HEK293T (cell line): ENCODE measurements at regions not wholly inside any gene's neighbourhood (a gene's known extent, or its start where the extent isn't known, plus 50 kb on each side); places are given as distances from the start of the nearest gene placed in this dataset.

Source experiments
- ARNT ChIP-seq: fragments of 450-650 bp; IDR thresholded peaks from 2 replicates; pipeline ENCODE4 v1.6.1; 2017; ENCODE audit warnings: mild to moderate bottlenecking
- BHLHE40 ChIP-seq: fragments of 450-650 bp; IDR thresholded peaks from 2 replicates; pipeline ENCODE4 v1.6.1; 2016; ENCODE audit warnings: mild to moderate bottlenecking, moderate library complexity, borderline replicate concordance
- CTBP1 ChIP-seq: fragments of 450-650 bp; IDR thresholded peaks from 2 replicates; pipeline ENCODE4 v1.6.1; 2016; ENCODE audit warnings: borderline replicate concordance
- ELF4 ChIP-seq: fragments of 450-650 bp; IDR thresholded peaks from 2 replicates; pipeline ENCODE4 v1.6.1; 2017; ENCODE audit warnings: antibody characterized with exemption
- FOXA1 ChIP-seq: fragments of 450-650 bp; IDR thresholded peaks from 2 replicates; pipeline ENCODE4 v1.6.1; 2016; ENCODE audit warnings: mild to moderate bottlenecking
- FOXK2 ChIP-seq: fragments of 450-650 bp; IDR thresholded peaks from 2 replicates; pipeline ENCODE4 v1.6.1; 2016; ENCODE audit warnings: mild to moderate bottlenecking
- FOXM1 ChIP-seq: fragments of 450-650 bp; IDR thresholded peaks from 2 replicates; pipeline ENCODE4 v1.6.1; 2017; ENCODE audit warnings: mild to moderate bottlenecking, borderline replicate concordance
- HDGF ChIP-seq: fragments of 450-650 bp; IDR thresholded peaks from 2 replicates; pipeline ENCODE4 v1.6.1; 2017; ENCODE audit warnings: antibody characterized with exemption, borderline replicate concordance
- NFRKB ChIP-seq: fragments of 450-650 bp; IDR thresholded peaks from 2 replicates; pipeline ENCODE4 v1.6.1; 2016; ENCODE audit warnings: mild to moderate bottlenecking, moderate library complexity
- SP1 ChIP-seq: fragments of 450-650 bp; IDR thresholded peaks from 2 replicates; pipeline ENCODE4 v1.6.1; 2017
- SUZ12 ChIP-seq: fragments of 450-650 bp; IDR thresholded peaks from 2 replicates; pipeline ENCODE4 v1.6.1; 2016; ENCODE audit warnings: mild to moderate bottlenecking
- TARDBP ChIP-seq: fragments of 450-650 bp; IDR thresholded peaks from 2 replicates; pipeline ENCODE4 v1.6.1; 2016
- ZNF384 ChIP-seq: fragments of 450-650 bp; IDR thresholded peaks from 2 replicates; pipeline ENCODE4 v1.6.1; 2016
- TF ChIP-seq, protein P1 (sequence below): fragments of 450-650 bp; IDR thresholded peaks from 2 replicates; pipeline ENCODE4 v1.6.1; 2016

DNA sequence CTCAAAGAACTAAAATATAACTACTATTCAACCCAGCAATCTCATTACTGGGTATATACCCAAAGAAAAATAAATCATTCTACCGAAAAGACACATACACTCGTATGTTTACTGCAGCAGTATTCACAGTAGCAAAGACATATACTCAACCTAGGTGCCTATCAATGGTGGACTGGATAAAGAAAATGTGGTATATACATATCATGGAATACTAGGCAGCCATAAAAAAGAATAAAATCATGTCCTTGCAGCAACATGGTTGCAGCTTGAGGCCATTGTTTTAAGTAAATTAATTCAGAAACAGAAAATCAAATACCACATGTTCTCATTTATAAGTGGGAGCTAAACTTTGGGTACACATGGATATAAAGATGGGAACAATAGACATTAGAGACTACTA is 266.2 kb upstream of the POU3F1 start:
- no peak for TF ChIP-seq FOXM1
- TF ChIP-seq NFRKB = no peak
- no peak for TF ChIP-seq SUZ12
- no peak for TF ChIP-seq SP1
- no peak for TF ChIP-seq TARDBP
- no peak for TF ChIP-seq BHLHE40
- TF ChIP-seq ZNF384 = no peak
- no peak for TF ChIP-seq ELF4
- TF ChIP-seq FOXK2 = no peak
- no peak for TF ChIP-seq ARNT
- TF ChIP-seq CTBP1 = no peak
- TF ChIP-seq FOXA1 = no peak
- TF ChIP-seq, protein P1, sequence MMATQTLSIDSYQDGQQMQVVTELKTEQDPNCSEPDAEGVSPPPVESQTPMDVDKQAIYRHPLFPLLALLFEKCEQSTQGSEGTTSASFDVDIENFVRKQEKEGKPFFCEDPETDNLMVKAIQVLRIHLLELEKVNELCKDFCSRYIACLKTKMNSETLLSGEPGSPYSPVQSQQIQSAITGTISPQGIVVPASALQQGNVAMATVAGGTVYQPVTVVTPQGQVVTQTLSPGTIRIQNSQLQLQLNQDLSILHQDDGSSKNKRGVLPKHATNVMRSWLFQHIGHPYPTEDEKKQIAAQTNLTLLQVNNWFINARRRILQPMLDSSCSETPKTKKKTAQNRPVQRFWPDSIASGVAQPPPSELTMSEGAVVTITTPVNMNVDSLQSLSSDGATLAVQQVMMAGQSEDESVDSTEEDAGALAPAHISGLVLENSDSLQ = no peak
- no peak for TF ChIP-seq HDGF
